GM18520 (cell line): ENCODE measurements at regions not wholly inside any gene's neighbourhood (a gene's known extent, or its start where the extent isn't known, plus 50 kb on each side); places are given as distances from the start of the nearest gene placed in this dataset.
"Not testable (repeated sequence)": the region's sequence is repeated elsewhere in the genome, so short reads cannot be mapped to it uniquely, and the experiment has no call there.

Experiments
- ATAC-seq: cut with Tn5 transposase; IDR thresholded peaks from one replicate; pipeline ENCODE4 v1.9.1; 2021; ENCODE audit not compliant: unreplicated experiment

- not testable (repeated sequence) for ATAC-seq
Measured at GRCh38 chr13:109702030-109702597, 84.3 kb downstream of the IRS2 start.

GRCh38 chr13:109700176-109700575 lies 86.2 kb downstream of the IRS2 start:
- no peak for ATAC-seq

DNA sequence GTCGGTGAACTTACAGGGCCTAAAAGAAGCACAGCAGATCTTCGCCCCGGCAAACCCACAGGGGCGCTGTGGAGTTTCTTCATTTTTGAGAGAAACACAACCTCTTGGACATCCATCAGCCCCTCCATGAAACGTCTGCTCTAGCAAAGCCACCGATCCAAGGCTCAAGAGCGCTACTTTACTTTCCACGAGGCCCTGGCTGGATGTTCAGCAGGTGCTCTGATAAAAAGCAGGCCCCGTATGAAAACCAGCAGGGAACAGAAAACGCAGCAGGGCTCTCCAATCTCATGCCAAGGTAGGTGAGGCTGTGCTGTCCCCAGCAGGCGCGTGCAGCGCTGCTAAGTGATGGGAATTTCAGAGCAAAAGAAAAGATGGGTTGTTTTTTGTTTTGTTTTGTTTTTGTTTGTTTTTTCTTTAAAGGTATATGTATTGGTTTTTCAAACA lies 86.7 kb downstream of the IRS2 start:
- ATAC-seq, result no peak

DNA sequence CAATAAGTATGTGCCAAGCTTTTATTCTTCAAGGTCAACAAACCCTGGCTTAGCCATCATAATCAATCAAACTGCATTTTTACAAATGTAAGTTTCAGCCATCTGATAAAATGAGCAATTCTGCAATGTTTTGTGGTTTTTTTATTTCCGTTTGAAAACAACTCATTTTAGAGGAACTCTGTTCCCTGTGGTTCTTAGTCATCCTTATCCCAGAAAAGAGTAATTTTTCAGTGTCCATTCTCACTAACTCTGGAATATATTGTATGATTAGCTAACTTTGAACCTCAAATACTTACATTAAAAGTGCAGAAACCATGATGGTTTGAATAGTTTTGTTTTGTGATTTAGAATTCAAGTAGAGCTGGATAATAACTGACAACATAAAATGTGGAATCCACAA lies 87.6 kb downstream of the IRS2 start:
- no peak for ATAC-seq

- ATAC-seq, result no peak
Measured at GRCh38 chr13:109697936-109698335, 88.4 kb downstream of the IRS2 start.

DNA sequence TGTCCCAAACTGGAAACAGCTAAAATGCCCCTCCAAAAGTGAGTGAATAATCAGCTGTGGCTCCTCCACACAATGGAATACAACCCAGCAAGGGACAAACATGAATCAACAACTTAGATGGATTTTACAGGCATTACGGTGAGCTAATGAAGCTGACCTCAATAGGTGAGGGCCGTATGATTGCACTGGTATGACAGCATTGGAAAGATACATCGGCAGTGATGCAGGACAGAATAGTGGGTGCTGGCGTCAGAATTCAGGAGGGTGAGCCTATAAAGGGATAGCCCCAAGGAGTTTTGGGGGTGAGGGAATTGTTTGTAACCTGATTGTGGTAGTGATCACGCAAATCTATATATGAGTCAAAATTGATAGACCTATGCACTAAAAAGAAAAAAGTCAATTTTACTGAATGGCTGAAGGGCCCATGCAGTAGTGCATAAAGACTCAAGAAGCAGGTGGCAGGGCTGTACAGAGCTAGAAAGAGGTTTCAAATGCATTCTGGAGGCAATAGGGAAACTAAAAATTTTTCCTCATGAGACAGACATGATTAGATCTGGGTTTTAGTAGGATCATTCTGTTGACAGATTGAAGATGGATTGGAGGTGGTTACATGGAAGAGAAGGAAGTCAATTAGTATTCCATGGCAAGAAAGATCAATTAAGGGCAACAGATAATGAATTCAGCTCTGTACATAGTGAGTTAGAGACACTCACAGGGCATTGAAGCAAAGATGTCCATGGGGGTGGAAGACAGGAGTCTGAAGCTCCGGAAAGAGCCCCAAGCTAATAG lies 90.8 kb downstream of the IRS2 start:
- ATAC-seq, result no peak

GRCh38 chr13:109694972-109695371 lies 91.4 kb downstream of the IRS2 start:
- ATAC-seq, result no peak

DNA sequence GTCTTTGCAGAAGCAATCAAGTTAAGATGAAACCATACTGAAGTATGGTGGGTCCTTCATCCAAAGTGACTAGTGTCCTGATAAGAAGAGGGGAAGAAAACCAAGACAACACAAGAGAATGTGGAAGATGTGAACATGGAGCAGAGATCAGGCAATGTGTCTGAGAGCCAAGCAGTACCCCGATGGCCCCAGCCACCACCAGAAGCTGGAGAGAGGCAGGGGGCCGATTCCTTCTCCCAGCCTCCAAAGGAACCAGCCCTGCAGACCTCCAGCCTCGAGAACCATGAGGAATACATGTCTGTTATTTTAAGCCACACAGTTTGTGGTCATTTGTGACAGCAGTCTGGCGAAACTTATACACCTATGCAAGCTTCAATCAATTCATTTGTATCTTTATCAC lies 93.2 kb downstream of the IRS2 start:
- no peak for ATAC-seq

GRCh38 chr13:109691689-109692088 lies 94.7 kb downstream of the IRS2 start:
- ATAC-seq, result no peak

DNA sequence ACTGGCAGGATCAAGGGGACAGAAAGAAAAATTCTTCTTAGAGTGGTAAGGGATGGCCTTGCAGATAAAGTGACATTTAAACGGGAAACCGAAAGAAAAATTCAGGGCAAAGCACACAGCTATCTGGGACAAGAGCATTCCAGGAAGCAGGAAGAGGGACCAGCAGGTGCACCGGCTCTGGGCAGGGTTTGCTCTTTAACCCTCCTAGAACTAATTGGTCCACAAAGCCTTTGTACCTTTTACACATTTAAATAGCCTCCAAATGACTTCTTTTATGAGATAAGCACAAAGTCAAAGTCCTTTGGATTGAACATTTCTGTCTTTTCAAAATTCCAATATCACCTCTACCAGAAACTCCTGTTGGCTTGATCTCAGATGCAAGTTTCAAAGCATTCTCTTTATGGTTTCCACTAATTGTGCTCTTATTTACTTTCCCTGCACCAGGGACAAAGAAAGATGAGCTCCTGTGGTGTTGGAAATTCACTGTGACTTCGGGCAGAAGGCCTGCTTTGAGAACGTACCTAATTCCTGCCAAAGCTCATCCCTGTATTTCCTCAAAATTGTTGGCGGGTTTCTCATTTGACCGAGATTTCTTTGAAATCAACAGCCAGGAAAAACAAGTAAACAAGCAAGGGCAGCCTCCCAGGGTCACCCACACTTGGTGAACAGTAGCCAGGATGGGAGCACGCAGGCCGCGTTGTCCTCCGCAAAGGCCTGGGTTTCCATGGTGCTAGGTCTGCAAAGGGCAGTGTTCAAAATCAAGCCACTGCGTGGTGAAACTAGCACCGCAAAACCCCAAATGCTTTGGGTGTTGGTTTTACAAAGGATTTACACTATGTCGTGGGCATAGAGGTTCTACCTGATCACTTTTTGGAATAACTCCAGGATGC lies 98.6 kb downstream of the IRS2 start:
- ATAC-seq, result no peak

DNA sequence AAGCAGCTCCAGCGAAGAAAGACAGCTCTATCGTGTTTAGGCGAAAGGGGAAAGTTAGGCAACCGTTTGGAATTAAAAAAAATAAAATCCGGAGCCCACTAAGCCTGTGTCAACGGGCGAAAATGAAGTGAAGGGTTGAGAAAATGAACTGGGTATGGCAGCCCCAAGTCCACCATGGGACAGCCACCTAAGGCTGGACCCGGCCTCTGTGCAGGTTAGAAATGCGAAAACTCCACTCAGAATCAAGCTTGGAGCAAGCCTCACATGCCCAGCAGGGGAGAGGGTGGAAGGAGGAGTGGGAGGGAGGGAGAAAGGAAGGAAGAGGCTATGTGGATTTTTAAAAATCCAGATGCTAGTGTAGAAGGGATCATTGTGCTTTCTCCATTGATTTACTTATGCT lies 101.2 kb downstream of the IRS2 start:
- ATAC-seq, result no peak

GRCh38 chr13:109684824-109685202 lies 101.6 kb downstream of the IRS2 start:
- no peak for ATAC-seq

- no peak for ATAC-seq
Measured at GRCh38 chr13:109684084-109684823, 102.1 kb downstream of the IRS2 start.

- ATAC-seq, result no peak
Measured at GRCh38 chr13:109682534-109683244, 103.7 kb downstream of the IRS2 start.

GRCh38 chr13:109680930-109681329 lies 105.5 kb downstream of the IRS2 start:
- no peak for ATAC-seq

DNA sequence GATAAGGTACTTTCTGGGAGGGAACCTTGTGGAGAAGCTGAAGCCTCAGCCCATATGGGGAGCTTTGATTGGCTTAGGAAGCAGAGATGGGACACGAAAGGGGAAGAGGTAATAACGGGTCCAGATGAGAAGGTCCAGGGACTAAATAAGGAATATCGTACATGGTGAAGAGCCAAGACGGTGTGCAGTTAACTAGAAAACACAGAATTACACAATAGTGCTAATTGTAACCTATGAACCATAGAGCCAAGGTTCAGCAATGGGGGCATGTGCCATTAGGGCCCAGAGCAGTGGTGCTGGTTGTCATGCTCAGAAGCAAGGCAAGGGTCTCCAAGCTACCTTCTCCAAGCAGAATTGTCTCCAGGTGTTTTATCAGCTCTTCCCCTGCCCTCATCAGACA lies 106.1 kb downstream of the IRS2 start:
- no peak for ATAC-seq

DNA sequence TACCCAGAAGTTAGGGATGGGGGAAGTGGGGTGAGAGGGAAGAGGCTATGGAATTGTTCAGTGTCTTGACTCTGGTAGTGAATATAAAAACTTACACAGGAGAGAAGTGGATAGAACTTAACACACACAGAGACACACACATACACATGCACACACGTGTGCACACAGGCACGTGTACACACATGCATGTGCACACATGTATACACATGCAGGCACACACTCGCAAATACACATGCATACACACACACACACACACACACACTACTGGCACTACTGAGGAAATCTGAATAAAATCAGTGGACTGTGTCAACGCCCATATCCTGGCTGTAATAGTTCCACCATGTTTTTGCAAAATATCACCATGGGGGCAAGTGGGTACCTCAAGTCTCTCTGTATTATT lies 107.9 kb downstream of the IRS2 start:
- ATAC-seq, result no peak

GRCh38 chr13:109677206-109677605 lies 109.2 kb downstream of the IRS2 start:
- no peak for ATAC-seq

DNA sequence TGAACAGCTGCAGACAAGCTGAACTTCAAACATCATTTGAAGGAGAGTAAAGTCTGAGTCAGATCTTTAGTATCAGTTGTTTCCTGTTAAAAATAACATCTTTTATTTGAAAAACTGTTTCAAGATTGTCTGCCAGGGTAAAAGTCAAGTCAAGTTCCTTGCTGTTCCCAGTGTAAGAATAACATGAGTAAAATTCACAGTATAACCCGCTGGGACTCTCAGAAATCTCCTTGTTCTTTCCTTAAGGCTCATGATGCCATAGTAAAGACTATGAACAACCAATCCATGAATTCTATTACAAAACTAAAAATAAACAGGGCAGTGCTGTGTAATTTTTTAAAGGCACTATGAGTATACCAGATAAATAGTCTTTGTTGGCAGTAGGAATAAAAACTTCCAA lies 112.9 kb downstream of the IRS2 start:
- no peak for ATAC-seq

DNA sequence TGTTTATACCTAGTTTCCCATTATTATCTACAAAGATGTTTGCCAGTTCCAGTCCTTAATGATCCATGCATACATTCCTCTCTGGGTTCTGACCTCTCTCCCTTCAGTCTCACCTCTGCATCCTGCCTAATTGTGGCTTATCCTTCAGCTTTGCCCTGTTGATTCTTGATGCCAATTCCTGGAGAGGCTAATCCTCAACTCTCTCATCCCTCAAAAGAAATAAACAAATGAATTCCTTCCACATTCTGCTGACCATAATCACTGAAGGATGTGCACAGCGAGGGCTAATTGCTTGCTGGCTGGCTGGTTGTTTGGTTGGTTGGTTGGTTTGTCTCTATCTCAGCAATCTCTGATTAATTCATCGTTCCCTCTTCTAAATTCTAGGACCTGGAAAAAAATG lies 113.8 kb downstream of the IRS2 start:
- ATAC-seq, result no peak

- ATAC-seq, result no peak
Measured at GRCh38 chr13:109671919-109672318, 114.5 kb downstream of the IRS2 start.
